ENCODE measurements at regions not wholly inside any gene's neighbourhood (a gene's known extent, or its start where the extent isn't known, plus 50 kb on each side); places are given as distances from the start of the nearest gene placed in this dataset.

GRCh38 chr13:103926118-103926517 is 859.9 kb upstream of the SLC10A2 start:
- TF ChIP-seq GATA2 (IDR thresholded peaks at IDR 0.05; ENCODE audit: low read depth, low read length) = no peak
- TF ChIP-seq GATA3 (IDR thresholded peaks at IDR 0.05; ENCODE audit: low read depth, low read length) = no peak

All from SH-SY5Y (cell line).